ENCODE measurements at regions not wholly inside any gene's neighbourhood (a gene's known extent, or its start where the extent isn't known, plus 50 kb on each side); places are given as distances from the start of the nearest gene placed in this dataset.
"Not testable (repeated sequence)": the region's sequence is repeated elsewhere in the genome, so short reads cannot be mapped to it uniquely, and the experiment has no call there.

DNA sequence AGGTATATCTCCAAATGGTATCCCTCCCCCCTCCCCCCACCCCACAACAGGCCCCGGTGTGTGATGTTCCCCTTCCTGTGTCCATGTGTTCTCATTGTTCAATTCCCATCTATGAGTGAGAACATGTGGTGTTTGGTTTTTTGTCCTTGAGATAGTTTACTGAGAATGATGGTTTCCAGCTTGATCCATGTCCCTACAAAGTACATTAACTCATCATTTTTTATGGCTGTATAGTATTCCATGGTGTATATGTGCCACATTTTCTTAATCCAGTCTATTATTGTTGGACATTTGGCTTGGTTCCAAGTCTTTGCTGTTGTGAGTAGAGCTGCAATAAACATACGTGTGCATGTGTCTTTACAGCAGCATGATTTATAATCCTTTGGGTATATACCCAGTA is 135.8 kb upstream of the DST start:
- not testable (repeated sequence) for H3K4me1 ChIP-seq (ENCODE audit: insufficient read depth, low read length); H3K4me3 ChIP-seq (ENCODE audit: insufficient read depth, low read length); H3K36me3 ChIP-seq (ENCODE audit: insufficient read depth, low read length); H3K27me3 ChIP-seq (ENCODE audit: insufficient read depth, low read length); H2AFZ ChIP-seq (ENCODE audit: low read length); DNase-seq (ENCODE audit: insufficient read length, low spot score, missing footprints); H3K27ac ChIP-seq (ENCODE audit: low read depth, low read length); H3K4me2 ChIP-seq (ENCODE audit: insufficient read depth, low read length); H3K9me3 ChIP-seq (ENCODE audit: low read depth, low read length)
- Histone ChIP-seq H3K79me2 (ENCODE audit: insufficient read depth, low read length) (peaks cover 41% of the 10 kb centered on the region), H4K20me1 (ENCODE audit: insufficient read depth, low read length) (peaks cover 17% of the 10 kb centered on the region)

DNA sequence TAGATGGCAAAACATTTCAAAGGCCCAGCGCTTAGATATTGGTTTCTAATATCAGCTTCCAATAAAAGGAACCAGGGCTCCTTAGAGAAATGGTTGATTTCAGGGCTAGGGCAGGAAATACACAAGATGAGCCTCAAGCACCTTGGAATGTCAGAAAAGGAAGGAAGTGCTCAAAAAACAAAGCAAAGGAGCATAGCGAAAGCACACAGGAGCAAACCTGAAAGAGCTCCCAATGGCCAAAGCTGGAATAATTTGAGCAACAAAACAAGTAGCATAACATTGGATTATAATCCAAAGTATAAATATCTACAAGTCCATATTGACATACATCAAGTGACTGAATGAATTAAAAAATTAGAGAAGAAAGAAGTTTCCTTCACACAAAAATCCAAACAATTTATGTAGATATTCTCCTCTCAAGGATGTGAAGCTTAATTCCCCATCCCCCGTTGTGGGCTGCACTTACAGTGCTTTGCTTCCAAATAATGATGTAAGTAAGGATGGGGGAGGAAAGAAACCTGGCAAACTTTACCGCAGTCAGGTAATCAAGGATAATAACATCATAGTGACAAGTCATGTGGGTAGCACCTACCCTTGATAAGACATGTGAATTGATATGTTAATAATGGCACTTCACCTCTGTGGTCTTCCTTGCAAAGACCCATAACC is 132.9 kb upstream of the DST start:
- peaks cover 29% of the 10 kb centered on the region for H3K4me1 ChIP-seq (ENCODE audit: insufficient read depth, low read length)
- peaks cover 40% of the 10 kb centered on the region for H4K20me1 ChIP-seq (ENCODE audit: insufficient read depth, low read length)
- H3K4me2 ChIP-seq (ENCODE audit: insufficient read depth, low read length) = no peak overlapping the region
- no peak overlapping the region for H3K4me3 ChIP-seq (ENCODE audit: insufficient read depth, low read length)
- no peaks in the 10 kb centered on the region for H3K36me3 ChIP-seq (ENCODE audit: insufficient read depth, low read length)
- DNase-seq (ENCODE audit: insufficient read length, low spot score, missing footprints) = no peak
- H3K27ac ChIP-seq (ENCODE audit: low read depth, low read length) = no peak overlapping the region
- no peaks in the 10 kb centered on the region for H3K27me3 ChIP-seq (ENCODE audit: insufficient read depth, low read length)
- TF ChIP-seq, protein P1, sequence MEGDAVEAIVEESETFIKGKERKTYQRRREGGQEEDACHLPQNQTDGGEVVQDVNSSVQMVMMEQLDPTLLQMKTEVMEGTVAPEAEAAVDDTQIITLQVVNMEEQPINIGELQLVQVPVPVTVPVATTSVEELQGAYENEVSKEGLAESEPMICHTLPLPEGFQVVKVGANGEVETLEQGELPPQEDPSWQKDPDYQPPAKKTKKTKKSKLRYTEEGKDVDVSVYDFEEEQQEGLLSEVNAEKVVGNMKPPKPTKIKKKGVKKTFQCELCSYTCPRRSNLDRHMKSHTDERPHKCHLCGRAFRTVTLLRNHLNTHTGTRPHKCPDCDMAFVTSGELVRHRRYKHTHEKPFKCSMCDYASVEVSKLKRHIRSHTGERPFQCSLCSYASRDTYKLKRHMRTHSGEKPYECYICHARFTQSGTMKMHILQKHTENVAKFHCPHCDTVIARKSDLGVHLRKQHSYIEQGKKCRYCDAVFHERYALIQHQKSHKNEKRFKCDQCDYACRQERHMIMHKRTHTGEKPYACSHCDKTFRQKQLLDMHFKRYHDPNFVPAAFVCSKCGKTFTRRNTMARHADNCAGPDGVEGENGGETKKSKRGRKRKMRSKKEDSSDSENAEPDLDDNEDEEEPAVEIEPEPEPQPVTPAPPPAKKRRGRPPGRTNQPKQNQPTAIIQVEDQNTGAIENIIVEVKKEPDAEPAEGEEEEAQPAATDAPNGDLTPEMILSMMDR (IDR thresholded peaks at IDR 0.05; ENCODE audit: extremely low read depth, low read depth, low read length) = no peak
- no peak overlapping the region for H2AFZ ChIP-seq (ENCODE audit: low read length)
- H3K9me3 ChIP-seq (ENCODE audit: low read depth, low read length) = no peaks in the 10 kb centered on the region
- peaks cover 69% of the 10 kb centered on the region for H3K79me2 ChIP-seq (ENCODE audit: insufficient read depth, low read length)

DNA sequence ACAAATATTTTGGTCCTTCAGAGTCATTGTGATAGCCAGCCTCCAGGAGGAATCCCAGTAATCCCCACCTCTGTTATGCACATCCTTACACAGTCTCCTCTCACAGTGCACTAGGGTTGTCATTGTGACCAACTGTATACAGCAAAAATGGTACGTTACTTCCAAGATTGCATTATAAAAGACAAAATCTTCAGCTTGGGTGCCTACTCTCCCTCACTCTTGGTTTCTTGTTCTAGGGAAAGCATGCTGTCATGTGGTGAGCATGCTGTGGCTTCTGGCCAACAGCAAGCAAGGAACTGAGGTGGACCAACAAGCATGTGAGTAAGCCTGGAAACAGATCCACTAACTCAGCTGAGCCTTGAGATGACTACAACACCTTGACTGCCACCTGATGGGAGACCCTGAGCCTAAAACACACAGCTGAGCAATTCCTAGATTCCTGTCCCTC is 130.1 kb upstream of the DST start:
- H3K36me3 ChIP-seq (ENCODE audit: insufficient read depth, low read length) = no peaks in the 10 kb centered on the region
- H3K79me2 ChIP-seq (ENCODE audit: insufficient read depth, low read length) = peaks cover 94% of the 10 kb centered on the region
- no peaks in the 10 kb centered on the region for H3K27me3 ChIP-seq (ENCODE audit: insufficient read depth, low read length)
- H3K4me1 ChIP-seq (ENCODE audit: insufficient read depth, low read length) = peaks cover 53% of the 10 kb centered on the region
- TF ChIP-seq, protein P1 (IDR thresholded peaks at IDR 0.05; ENCODE audit: extremely low read depth, low read depth, low read length) = no peak
- no peak overlapping the region for H3K4me3 ChIP-seq (ENCODE audit: insufficient read depth, low read length)
- peak; percentile 48 for DNase-seq (ENCODE audit: insufficient read length, low spot score, missing footprints)
- H3K9me3 ChIP-seq (ENCODE audit: low read depth, low read length) = no peaks in the 10 kb centered on the region
- H3K4me2 ChIP-seq (ENCODE audit: insufficient read depth, low read length) = peak overlapping the region; percentile 34
- H3K27ac ChIP-seq (ENCODE audit: low read depth, low read length) = peak overlapping the region; percentile 31
- H4K20me1 ChIP-seq (ENCODE audit: insufficient read depth, low read length) = peaks cover 36% of the 10 kb centered on the region
- H2AFZ ChIP-seq (ENCODE audit: low read length) = no peak overlapping the region

DNA sequence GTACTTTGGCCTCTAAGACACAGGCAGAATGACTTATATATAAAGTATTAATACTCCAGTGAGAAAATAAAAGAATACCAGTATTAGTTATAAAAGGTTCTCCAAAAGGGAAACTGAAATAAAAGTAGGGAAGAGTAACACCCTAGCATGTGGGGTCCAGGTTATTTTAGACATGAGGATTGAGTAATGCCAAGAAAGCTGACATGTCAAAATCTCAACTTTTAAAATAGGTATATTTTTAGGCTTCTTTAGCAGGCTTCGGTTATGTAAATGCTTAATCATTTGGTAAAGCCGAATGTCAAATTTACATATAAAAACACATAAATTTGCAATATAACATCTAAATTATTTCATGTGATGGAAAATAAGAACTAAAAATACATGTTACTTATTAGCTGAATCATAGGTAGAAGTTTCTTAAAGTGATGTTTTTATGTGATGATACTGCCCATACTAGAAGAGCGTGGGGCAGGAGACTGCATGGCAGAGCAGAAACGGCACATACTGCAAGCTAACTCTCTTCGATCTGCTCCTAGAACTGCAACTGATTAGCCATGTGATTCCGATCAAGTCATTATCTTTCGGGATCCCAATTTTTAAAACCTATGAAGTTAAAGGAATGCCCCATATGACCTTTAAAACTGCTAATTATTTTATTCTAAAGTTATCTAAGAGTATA is 129.4 kb upstream of the DST start:
- peaks cover 41% of the 10 kb centered on the region for H4K20me1 ChIP-seq (ENCODE audit: insufficient read depth, low read length)
- no peaks in the 10 kb centered on the region for H3K9me3 ChIP-seq (ENCODE audit: low read depth, low read length)
- peaks cover 94% of the 10 kb centered on the region for H3K79me2 ChIP-seq (ENCODE audit: insufficient read depth, low read length)
- no peak overlapping the region for H2AFZ ChIP-seq (ENCODE audit: low read length)
- H3K4me1 ChIP-seq (ENCODE audit: insufficient read depth, low read length) = peaks cover 59% of the 10 kb centered on the region
- H3K4me2 ChIP-seq (ENCODE audit: insufficient read depth, low read length) = peak overlapping the region; percentile 2
- H3K27ac ChIP-seq (ENCODE audit: low read depth, low read length) = peak overlapping the region; percentile 37
- peak; percentile 39 for DNase-seq (ENCODE audit: insufficient read length, low spot score, missing footprints)
- H3K27me3 ChIP-seq (ENCODE audit: insufficient read depth, low read length) = no peaks in the 10 kb centered on the region
- H3K4me3 ChIP-seq (ENCODE audit: insufficient read depth, low read length) = no peak overlapping the region
- no peaks in the 10 kb centered on the region for H3K36me3 ChIP-seq (ENCODE audit: insufficient read depth, low read length)
- TF ChIP-seq, protein P1 (IDR thresholded peaks at IDR 0.05; ENCODE audit: extremely low read depth, low read depth, low read length) = no peak

All from osteoblast (primary cell).